Colonic mucosa (tissue), 4 donors: ENCODE measurements at regions not wholly inside any gene's neighbourhood (a gene's known extent, or its start where the extent isn't known, plus 50 kb on each side); places are given as distances from the start of the nearest gene placed in this dataset.

Source experiments
- DNase-seq: peaks from one replicate; pipeline ENCODE4 v3.0.0-alpha.2; 2020
- H3K27ac ChIP-seq: fragments of 200-600 bp; one replicate; pipeline ENCODE4 v1.8.0; 2021
- H3K27me3 ChIP-seq: fragments of 200-600 bp; one replicate; pipeline ENCODE4 v1.8.0; 2021
- H3K36me3 ChIP-seq: fragments of 200-600 bp; one replicate; pipeline ENCODE4 v1.8.0; 2021
- H3K4me1 ChIP-seq: fragments of 200-600 bp; one replicate; pipeline ENCODE4 v1.8.0; 2021; ENCODE audit warnings: mild to moderate bottlenecking
- H3K4me3 ChIP-seq: fragments of 200-600 bp; one replicate; pipeline ENCODE4 v1.8.0; 2021
- H3K9ac ChIP-seq, 2 donors: one replicate each; pipeline ENCODE4 v1.7.0; 2013; ENCODE audit warnings: control low read depth in 2 of 2, low read depth in 2 of 2, low read length in 2 of 2
- H3K9me3 ChIP-seq: fragments of 200-600 bp; one replicate; pipeline ENCODE4 v1.8.0; 2021
- CTCF ChIP-seq: fragments of 200-600 bp; IDR thresholded peaks from one replicate; pipeline ENCODE4 v1.8.0; 2022; ENCODE audit warnings: antibody characterized with exemption, mild to moderate bottlenecking
- intact Hi-C: fragments of 100-400 bp; cut with DNase I; formaldehyde crosslinking; loops from one replicate; pipeline ENCODE4 v1.14.1; 2022
- donor health status: healthy.
- donor health status: DM: no; HTN: no; CAD: no.
- donor health status: DM: no; HTN: no; CAD: no.

- H3K4me1 ChIP-seq: no peaks in the 10 kb centered on the region
- H3K27me3 ChIP-seq: no peaks in the 10 kb centered on the region
- no peak overlapping the region for H3K9ac ChIP-seq
- H3K36me3 ChIP-seq: no peaks in the 10 kb centered on the region
- TF ChIP-seq CTCF: no peak
- no peak overlapping the region for H3K27ac ChIP-seq
- DNase-seq: no peak
- no peaks in the 10 kb centered on the region for H3K9me3 ChIP-seq
- intact Hi-C loops: no loop called here
- H3K4me3 ChIP-seq: no peak overlapping the region
Observed at GRCh38 chr15:62730825-62731224, 311.7 kb upstream of the TPM1 start.

GRCh38 chr15:62732078-62732477 is 310.5 kb upstream of the TPM1 start:
- Histone ChIP-seq H3K27ac (no peak overlapping the region), H3K4me3 (no peak overlapping the region), H3K36me3 (no peaks in the 10 kb centered on the region), H3K4me1 (no peaks in the 10 kb centered on the region), H3K27me3 (no peaks in the 10 kb centered on the region), H3K9ac (no peak overlapping the region), H3K9me3 (no peaks in the 10 kb centered on the region)
- no peak for DNase-seq
- intact Hi-C loops: no loop called here
- no peak for TF ChIP-seq CTCF

GRCh38 chr15:62734706-62735105 is 307.8 kb upstream of the TPM1 start:
- intact Hi-C loops: no loop called here
- DNase-seq: no peak
- Histone ChIP-seq H3K27ac (no peak overlapping the region), H3K27me3 (no peaks in the 10 kb centered on the region), H3K4me1 (no peaks in the 10 kb centered on the region), H3K4me3 (no peak overlapping the region), H3K9me3 (no peaks in the 10 kb centered on the region), H3K36me3 (no peaks in the 10 kb centered on the region), H3K9ac (no peak overlapping the region)
- TF ChIP-seq CTCF: no peak

GRCh38 chr15:62736756-62737155 is 305.8 kb upstream of the TPM1 start:
- no peak overlapping the region for H3K9ac ChIP-seq
- H3K27ac ChIP-seq: no peak overlapping the region
- H3K27me3 ChIP-seq: no peaks in the 10 kb centered on the region
- no peaks in the 10 kb centered on the region for H3K9me3 ChIP-seq
- intact Hi-C loops: no loop called here
- no peak for DNase-seq
- H3K4me3 ChIP-seq: no peak overlapping the region
- H3K4me1 ChIP-seq: no peaks in the 10 kb centered on the region
- no peak for TF ChIP-seq CTCF
- no peaks in the 10 kb centered on the region for H3K36me3 ChIP-seq

- Histone ChIP-seq H3K4me1 (no peaks in the 10 kb centered on the region), H3K4me3 (no peak overlapping the region), H3K27me3 (no peaks in the 10 kb centered on the region), H3K36me3 (no peaks in the 10 kb centered on the region), H3K9ac (no peak overlapping the region), H3K9me3 (no peaks in the 10 kb centered on the region), H3K27ac (no peak overlapping the region)
- DNase-seq: no peak
- TF ChIP-seq CTCF: no peak
- intact Hi-C loops: no loop called here
Observed at GRCh38 chr15:62737551-62737950, 305.0 kb upstream of the TPM1 start.

GRCh38 chr15:62739082-62739481 is 303.5 kb upstream of the TPM1 start:
- Histone ChIP-seq H3K9ac (no peak overlapping the region), H3K36me3 (no peaks in the 10 kb centered on the region)

More at GRCh38 chr15:62739082-62739481, 303.5 kb upstream of the TPM1 start:
- no peak overlapping the region for H3K4me3 ChIP-seq
- no peak for DNase-seq
- no peaks in the 10 kb centered on the region for H3K9me3 ChIP-seq
- no peaks in the 10 kb centered on the region for H3K27me3 ChIP-seq
- H3K27ac ChIP-seq: no peak overlapping the region
- intact Hi-C loops: no loop called here
- no peak for TF ChIP-seq CTCF
- H3K4me1 ChIP-seq: no peaks in the 10 kb centered on the region
